ENCODE measurements at regions not wholly inside any gene's neighbourhood (a gene's known extent, or its start where the extent isn't known, plus 50 kb on each side); places are given as distances from the start of the nearest gene placed in this dataset.
"Not testable (repeated sequence)": the region's sequence is repeated elsewhere in the genome, so short reads cannot be mapped to it uniquely, and the experiment has no call there.

DNA sequence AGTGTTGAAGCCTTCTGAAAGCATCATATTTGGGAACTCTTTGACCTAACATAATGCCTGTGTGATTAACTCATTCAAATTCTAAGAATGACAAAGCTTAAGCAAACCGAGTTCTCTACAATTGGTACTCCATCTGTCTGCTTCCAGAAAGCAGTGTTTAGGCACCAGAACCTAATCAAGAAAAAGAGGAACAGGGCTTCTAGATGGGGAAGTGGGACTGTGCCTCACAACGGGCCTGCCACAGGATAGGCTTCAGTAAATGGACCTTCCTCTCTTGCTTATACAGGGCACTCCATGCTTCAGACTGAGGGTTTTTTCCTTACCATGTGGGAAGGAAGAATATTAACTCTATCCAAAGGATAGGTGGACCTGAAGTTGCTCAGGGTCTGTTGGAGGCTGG is 808.1 kb downstream of the XPNPEP1 start:
- no peak for TF ChIP-seq ZNF274 (IDR thresholded peaks at IDR 0.05; ENCODE audit: low read depth, low read length)
- no peak overlapping the region for H3K4me3 ChIP-seq (ENCODE audit: low read length)

DNA sequence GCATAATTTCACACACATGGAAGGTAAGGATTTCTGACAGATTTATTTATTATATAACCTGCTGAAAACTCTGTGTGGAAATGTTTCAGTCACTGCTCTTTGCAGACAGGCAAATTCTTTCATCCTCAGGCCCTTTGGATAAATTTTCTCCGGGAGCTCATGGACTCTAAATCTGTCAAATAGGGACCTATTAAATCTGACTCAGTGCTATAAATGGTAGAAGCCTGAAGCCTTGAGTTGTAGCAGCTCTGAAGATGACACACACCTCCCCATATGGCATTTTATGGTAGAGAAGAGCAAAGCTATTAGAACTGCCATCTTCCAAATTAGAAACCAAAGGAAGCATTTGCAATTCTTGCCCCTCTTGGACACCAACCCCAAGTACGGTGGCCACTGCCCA is 808.7 kb downstream of the XPNPEP1 start:
- TF ChIP-seq ZNF274 (IDR thresholded peaks at IDR 0.05; ENCODE audit: low read depth, low read length), result no peak
- H3K4me3 ChIP-seq (ENCODE audit: low read length), result no peak overlapping the region

GRCh38 chr10:109106604-109107003 is 816.7 kb downstream of the XPNPEP1 start:
- no peak for TF ChIP-seq ZNF274 (IDR thresholded peaks at IDR 0.05; ENCODE audit: low read depth, low read length)
- H3K4me3 ChIP-seq (ENCODE audit: low read length), result no peak overlapping the region

DNA sequence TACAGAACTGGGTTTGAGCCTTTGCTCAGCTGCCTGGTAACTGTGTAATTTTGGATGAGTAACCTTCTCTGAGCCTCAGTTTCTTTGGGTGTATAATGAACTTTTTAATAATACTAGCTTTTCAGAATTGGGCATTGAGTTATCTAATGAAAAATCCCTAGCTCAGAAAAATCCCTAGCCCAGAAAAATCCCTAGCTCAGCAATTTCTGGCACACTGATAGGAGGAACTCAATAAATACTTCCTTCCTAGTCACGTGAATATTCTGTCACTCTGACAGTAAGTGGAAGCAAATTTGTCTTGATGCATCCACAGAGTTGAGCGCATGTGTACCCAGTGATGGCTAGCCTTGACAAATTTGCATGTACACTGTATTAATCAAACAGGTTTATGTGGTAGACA is 817.6 kb downstream of the XPNPEP1 start:
- no peak for TF ChIP-seq ZNF274 (IDR thresholded peaks at IDR 0.05; ENCODE audit: low read depth, low read length)
- no peak overlapping the region for H3K4me3 ChIP-seq (ENCODE audit: low read length)

- no peak overlapping the region for H3K4me3 ChIP-seq (ENCODE audit: low read length)
- TF ChIP-seq ZNF274 (IDR thresholded peaks at IDR 0.05; ENCODE audit: low read depth, low read length), result no peak
Observed at GRCh38 chr10:109104806-109105205, 818.5 kb downstream of the XPNPEP1 start.

DNA sequence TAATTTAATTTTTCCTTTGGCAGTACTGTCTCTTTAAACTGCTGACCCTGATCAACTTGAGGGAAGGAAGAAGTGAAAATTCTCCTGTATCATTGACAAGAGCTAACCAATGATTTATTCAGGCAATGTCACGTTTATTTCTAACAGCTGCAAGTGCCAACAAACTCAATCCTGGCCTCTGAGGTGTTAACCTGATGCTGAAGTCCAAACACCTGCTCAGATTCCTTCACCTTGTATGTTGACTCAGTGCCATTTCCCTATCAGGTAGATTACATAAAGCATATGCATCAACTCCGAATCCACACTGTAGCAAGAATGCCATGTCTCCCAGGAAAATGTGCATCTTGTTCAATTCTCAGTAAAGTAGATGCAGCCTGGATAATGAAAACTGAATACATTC is 820.0 kb downstream of the XPNPEP1 start:
- no peak for TF ChIP-seq ZNF274 (IDR thresholded peaks at IDR 0.05; ENCODE audit: low read depth, low read length)
- H3K4me3 ChIP-seq (ENCODE audit: low read length), result no peak overlapping the region

DNA sequence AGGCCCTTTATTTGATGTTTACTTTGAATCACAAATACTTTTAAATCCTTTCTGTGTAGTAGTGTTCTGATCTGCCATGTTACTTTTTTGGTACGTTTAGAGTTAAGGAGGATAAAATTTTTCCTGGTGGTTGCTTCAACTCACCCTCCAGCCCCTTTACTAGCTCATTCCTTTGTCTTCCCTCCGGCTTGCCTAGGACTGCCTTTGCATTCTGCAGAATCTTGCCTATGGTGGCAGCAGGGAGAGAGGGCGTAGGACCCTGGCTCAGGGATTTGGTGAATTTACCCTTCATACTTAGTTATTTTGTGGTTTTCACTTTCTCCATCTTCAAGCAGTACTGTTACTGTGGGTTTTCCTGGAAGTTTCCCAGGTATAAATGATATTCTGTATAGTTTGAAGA is 833.5 kb downstream of the XPNPEP1 start:
- H3K4me3 ChIP-seq (ENCODE audit: low read length), result no peak overlapping the region
- TF ChIP-seq ZNF274 (IDR thresholded peaks at IDR 0.05; ENCODE audit: low read depth, low read length), result no peak

- no peak overlapping the region for H3K4me3 ChIP-seq (ENCODE audit: low read length)
- TF ChIP-seq ZNF274 (IDR thresholded peaks at IDR 0.05; ENCODE audit: low read depth, low read length), result no peak
Observed at GRCh38 chr10:109071539-109071938, 851.8 kb downstream of the XPNPEP1 start.

DNA sequence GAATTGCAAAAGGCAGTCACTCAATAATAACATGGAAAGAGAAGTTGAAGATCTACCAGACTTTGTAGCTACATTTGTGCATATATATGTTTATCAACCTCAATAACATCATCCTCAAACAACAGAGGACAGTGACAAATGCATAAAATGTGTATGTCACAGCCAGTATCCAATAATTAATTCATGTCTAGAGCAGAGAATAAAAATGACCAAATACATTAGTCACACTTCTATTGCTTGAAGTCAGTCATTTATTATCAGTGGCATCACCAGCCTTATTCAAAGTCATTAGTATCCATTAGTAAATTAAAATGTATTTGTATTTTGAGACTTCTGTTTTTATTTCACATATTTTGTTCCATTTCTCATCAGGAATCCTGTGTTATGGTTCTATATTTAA is 852.8 kb downstream of the XPNPEP1 start:
- TF ChIP-seq ZNF274 (IDR thresholded peaks at IDR 0.05; ENCODE audit: low read depth, low read length), result no peak

DNA sequence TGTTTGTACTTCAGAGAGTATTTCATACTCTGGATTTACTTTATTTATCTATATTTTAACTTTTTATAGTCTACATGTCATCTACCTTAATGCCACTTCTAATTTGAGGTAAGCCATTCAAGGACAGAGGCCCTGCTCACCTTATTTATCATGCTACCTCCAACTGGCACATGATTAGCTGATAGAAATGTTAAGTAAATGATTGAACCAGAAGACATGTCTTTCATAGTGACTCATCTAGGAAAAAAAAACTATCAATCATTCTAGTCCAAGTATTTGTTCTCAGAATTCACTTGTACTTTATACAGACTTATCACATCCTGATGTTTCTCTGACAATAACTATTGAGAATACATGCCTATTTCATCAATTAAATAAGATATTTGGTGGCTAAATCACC is 856.3 kb downstream of the XPNPEP1 start:
- TF ChIP-seq ZNF274 (IDR thresholded peaks at IDR 0.05; ENCODE audit: low read depth, low read length), result no peak
- H3K4me3 ChIP-seq (ENCODE audit: low read length), result no peak overlapping the region

More for the DNA sequence above, 852.8 kb downstream of the XPNPEP1 start:
- no peak overlapping the region for H3K4me3 ChIP-seq (ENCODE audit: low read length)

- H3K4me3 ChIP-seq (ENCODE audit: low read length), result no peak overlapping the region
- TF ChIP-seq ZNF274 (IDR thresholded peaks at IDR 0.05; ENCODE audit: low read depth, low read length), result no peak
Observed at GRCh38 chr10:109065821-109066220, 857.5 kb downstream of the XPNPEP1 start.

GRCh38 chr10:109062371-109062770 is 860.9 kb downstream of the XPNPEP1 start:
- H3K4me3 ChIP-seq (ENCODE audit: low read length), result no peak overlapping the region
- TF ChIP-seq ZNF274 (IDR thresholded peaks at IDR 0.05; ENCODE audit: low read depth, low read length), result no peak

GRCh38 chr10:109055243-109055642 is 868.1 kb downstream of the XPNPEP1 start:
- no peak overlapping the region for H3K4me3 ChIP-seq (ENCODE audit: low read length)
- no peak for TF ChIP-seq ZNF274 (IDR thresholded peaks at IDR 0.05; ENCODE audit: low read depth, low read length)

DNA sequence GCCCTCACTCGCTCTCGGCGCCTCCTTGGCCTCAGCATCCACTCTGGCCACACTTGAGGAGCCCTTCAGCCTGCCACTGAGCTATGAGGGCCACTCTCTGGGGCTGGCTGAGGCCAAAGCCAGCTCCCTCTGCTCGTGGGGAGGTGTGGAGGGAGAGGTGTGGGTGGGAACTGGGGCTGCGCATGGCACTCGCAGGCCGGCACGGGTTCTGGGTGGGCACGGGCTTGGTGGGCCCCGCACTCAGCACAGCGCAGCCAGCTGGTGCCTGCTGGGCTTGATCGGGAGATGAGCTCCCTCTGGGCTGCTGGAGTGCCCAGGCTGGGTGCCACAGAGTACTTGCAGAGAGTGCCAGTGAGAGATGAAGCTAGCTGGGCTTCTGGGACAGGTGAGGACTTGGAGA is 875.5 kb downstream of the XPNPEP1 start:
- TF ChIP-seq ZNF274 (IDR thresholded peaks at IDR 0.05; ENCODE audit: low read depth, low read length), result no peak
- H3K4me3 ChIP-seq (ENCODE audit: low read length), result no peak overlapping the region

GRCh38 chr10:109046427-109046826 is 876.9 kb downstream of the XPNPEP1 start:
- not testable (repeated sequence) for H3K4me3 ChIP-seq (ENCODE audit: low read length)

- no peak overlapping the region for H3K4me3 ChIP-seq (ENCODE audit: low read length)
- no peak for TF ChIP-seq ZNF274 (IDR thresholded peaks at IDR 0.05; ENCODE audit: low read depth, low read length)
Observed at GRCh38 chr10:109040622-109041021, 882.7 kb downstream of the XPNPEP1 start.

DNA sequence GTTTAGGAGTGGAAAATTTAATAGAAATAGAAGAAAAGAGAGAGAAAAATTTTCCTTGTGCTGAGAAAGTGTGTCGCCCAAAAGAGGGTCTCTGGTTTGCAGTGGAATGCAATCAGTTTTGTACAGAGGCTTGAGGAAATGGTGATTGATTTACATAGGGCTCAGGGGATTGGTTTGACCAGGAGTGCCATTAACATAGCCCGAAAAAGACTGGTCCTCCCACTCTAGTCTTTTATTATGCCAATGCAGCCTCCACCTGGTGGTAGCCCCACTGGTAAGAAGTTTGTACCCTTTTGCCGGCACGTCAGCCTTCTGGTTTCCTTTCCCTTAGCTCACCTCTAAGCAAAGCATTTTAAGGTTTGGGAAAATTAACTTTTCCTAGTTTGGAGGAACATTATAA is 885.3 kb downstream of the XPNPEP1 start:
- no peak overlapping the region for H3K4me3 ChIP-seq (ENCODE audit: low read length)
- no peak for TF ChIP-seq ZNF274 (IDR thresholded peaks at IDR 0.05; ENCODE audit: low read depth, low read length)

Measured in GM08714 (cell line).